GM10266 (cell line): ENCODE measurements at regions not wholly inside any gene's neighbourhood (a gene's known extent, or its start where the extent isn't known, plus 50 kb on each side); places are given as distances from the start of the nearest gene placed in this dataset.

Experiments used
- DNase-seq: peaks from one replicate; pipeline ENCODE4 v3.0.0; 2012; ENCODE audit errors: extremely low spot score
- TF ChIP-seq, protein P1 (sequence below): IDR thresholded peaks from 2 replicates; pipeline ENCODE4 v1.5.1; 2012; ENCODE audit warnings: mild to moderate bottlenecking, low read depth; ENCODE audit not compliant: control insufficient read depth, insufficient read depth; ENCODE audit errors: missing control alignments

DNA sequence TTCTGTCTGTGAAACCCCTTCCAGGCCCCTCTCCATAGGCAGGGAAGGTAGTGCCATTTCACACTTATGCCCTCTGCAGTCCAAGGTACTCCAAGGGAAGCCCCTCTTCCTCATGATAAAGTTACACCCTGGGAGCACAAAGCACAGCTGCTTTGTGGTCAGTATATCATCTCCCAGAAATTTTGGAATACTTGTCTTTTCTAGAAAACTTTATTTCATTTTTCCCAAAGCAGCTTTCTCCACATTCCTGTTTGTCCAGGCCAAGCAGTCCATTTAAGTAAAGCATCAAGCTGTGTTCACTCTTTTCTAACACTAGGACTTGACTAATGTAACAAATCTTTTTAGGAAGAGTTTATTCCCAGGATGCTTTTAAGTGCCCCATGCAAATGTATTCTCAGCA, 371.8 kb upstream of the RGMB start:
- no peak for DNase-seq
- TF ChIP-seq, protein P1, sequence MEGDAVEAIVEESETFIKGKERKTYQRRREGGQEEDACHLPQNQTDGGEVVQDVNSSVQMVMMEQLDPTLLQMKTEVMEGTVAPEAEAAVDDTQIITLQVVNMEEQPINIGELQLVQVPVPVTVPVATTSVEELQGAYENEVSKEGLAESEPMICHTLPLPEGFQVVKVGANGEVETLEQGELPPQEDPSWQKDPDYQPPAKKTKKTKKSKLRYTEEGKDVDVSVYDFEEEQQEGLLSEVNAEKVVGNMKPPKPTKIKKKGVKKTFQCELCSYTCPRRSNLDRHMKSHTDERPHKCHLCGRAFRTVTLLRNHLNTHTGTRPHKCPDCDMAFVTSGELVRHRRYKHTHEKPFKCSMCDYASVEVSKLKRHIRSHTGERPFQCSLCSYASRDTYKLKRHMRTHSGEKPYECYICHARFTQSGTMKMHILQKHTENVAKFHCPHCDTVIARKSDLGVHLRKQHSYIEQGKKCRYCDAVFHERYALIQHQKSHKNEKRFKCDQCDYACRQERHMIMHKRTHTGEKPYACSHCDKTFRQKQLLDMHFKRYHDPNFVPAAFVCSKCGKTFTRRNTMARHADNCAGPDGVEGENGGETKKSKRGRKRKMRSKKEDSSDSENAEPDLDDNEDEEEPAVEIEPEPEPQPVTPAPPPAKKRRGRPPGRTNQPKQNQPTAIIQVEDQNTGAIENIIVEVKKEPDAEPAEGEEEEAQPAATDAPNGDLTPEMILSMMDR = no peak

DNA sequence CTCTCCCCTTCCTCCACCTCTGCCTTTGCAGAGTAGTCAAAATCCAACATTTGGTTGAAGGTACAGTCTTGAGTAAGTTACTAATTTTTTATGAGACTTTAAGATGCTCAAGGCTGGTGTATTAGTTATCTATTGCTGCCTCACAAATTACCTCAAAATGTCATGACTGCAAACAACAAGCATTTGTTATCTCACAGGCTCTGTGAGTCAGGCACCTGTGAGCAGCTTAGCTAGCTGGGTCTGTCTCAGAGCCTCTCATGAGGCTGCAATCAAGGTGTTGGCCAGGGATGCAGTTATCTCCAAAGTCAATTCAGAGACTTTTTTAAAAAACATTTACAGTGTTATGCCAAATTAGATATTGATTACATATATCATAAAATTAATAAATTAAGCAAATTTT, 371.3 kb upstream of the RGMB start:
- DNase-seq = no peak
- TF ChIP-seq, protein P1 = no peak

DNA sequence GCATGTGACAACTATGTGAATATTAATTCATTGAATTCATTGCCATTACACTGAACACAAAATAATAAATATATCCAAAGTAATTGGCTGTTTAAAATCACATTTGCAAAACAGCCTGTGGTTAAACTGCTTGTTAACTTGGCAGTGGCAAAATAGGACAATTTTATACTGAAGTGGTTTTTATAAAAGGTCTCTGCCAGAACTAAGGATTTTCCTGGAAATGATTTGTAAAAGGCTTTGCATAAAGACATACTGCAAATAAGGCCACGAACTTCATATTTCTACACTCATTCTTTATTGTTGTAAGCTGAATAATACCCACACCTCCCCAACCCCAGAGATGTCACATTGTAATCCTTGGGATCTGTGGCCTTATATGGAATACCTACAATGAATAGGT, 370.3 kb upstream of the RGMB start:
- TF ChIP-seq, protein P1 = no peak
- no peak for DNase-seq

DNA sequence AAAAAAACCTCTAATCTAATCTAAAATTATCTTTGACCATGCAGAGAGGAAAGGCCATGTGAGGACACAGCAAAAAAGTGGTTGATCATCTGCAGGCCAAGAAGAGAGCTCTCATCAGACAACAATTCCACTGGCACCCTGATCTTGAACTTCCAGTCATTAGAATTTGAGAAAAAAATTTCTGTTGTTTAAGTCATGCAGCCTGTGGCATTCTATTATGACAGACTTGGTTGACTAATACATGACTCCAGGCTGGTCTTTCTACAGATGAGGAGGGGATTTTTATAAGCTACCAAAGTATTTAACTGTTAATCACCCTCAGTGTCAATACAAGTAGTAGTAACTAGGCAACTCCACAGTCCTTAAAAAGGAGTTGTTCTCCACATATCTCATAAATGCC, 358.5 kb upstream of the RGMB start:
- no peak for DNase-seq
- TF ChIP-seq, protein P1 = no peak

DNA sequence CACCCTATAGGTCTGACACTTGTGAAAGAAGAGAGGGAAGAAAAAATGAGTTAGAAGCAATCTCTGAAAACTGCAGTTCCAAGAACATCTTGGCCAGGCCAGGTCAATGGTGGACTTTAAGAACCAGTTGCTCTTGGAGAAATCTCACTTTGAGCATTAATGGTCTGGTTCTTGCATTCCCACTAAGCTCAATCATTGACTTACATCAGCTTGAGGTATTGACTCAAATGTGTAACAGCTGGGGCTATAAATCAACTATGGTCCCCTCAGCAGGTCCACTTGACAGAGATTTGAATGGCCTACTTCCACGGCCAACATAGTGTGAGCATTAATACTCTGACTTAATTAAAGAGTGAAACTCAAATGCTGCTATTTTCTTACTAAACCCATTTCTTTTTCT, 357.8 kb upstream of the RGMB start:
- DNase-seq = no peak
- TF ChIP-seq, protein P1 = no peak

DNA sequence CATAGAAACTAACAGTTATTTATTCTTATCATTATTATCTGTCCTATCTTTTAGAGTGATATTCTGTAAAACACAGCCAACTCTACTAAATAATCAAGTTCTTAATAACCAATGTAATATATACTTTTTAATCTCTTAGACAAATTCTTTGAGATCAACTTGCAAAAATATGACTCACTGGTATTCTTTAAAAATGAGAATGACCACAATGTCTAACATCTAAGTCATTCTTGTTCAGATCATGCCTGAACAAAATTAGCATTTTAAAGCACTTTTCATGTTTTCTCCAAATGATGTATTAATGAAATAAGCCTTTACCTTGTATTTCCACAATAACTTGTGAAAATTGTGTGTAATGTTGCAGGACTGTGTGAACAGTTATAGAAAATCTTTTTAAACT, 356.9 kb upstream of the RGMB start:
- no peak for DNase-seq
- TF ChIP-seq, protein P1 = no peak

DNA sequence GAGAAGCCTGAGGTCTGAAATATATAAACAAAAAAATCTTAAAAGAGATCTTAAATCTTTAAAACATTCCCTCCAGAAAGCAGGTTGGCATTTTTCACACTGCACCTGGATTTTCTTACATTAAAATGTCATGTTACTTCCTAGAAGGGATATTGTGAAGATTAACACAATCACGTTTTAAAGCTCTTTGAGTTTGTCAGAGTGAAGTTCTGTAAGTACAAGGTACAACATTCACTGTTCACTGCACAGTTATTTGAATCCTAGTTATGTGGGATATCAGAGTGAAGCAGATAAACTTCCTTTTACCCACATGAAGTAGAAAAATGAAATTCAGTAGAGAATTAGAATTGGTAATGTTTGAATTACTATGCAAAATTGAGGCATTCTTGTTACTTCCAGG, 353.6 kb upstream of the RGMB start:
- DNase-seq = no peak
- TF ChIP-seq, protein P1 = no peak
